ACC112 (cell line): ENCODE measurements at regions not wholly inside any gene's neighbourhood (a gene's known extent, or its start where the extent isn't known, plus 50 kb on each side); places are given as distances from the start of the nearest gene placed in this dataset.

Source experiments
- H2AFZ ChIP-seq: fragments of 200-600 bp; sonication (generic); one replicate; pipeline ENCODE4 v1.6.0; 2017; ENCODE audit warnings: antibody characterized with exemption, low read length; ENCODE audit not compliant: unreplicated experiment
- H3K27ac ChIP-seq: fragments of 200-600 bp; sonication (generic); 2 replicates; pipeline ENCODE4 v1.5.1; 2014; ENCODE audit warnings: low read depth, mild to moderate bottlenecking, antibody characterized with exemption, low read length, moderate library complexity
- H3K27me3 ChIP-seq: fragments of 200-600 bp; sonication (generic); 2 replicates; pipeline ENCODE4 v1.6.1; 2014; ENCODE audit warnings: mild to moderate bottlenecking, antibody characterized with exemption, low read length, moderate library complexity, mixed read lengths; ENCODE audit not compliant: insufficient read depth
- H3K36me3 ChIP-seq: fragments of 200-600 bp; sonication (generic); 2 replicates; pipeline ENCODE4 v1.6.1; 2016; ENCODE audit warnings: mild to moderate bottlenecking, antibody characterized with exemption, low read length, moderate library complexity, mixed read lengths; ENCODE audit not compliant: insufficient read depth
- H3K4me1 ChIP-seq: fragments of 200-600 bp; sonication (generic); one replicate; pipeline ENCODE4 v1.6.1; 2016; ENCODE audit warnings: low read length, mixed read lengths; ENCODE audit not compliant: insufficient read depth, unreplicated experiment, control insufficient read depth
- H3K4me3 ChIP-seq: fragments of 200-600 bp; sonication (generic); 2 replicates; pipeline ENCODE4 v1.5.1; 2014; ENCODE audit warnings: mild to moderate bottlenecking, low read depth, low read length
- H3K79me2 ChIP-seq: fragments of 200-600 bp; sonication (generic); one replicate; pipeline ENCODE4 v1.6.0; 2016; ENCODE audit warnings: low read length; ENCODE audit not compliant: control insufficient read depth, unreplicated experiment, insufficient read depth

GRCh38 chr5:173557123-173557903 is 59.1 kb downstream of the BOD1 start:
- no peak overlapping the region for H3K4me3 ChIP-seq
- no peaks in the 10 kb centered on the region for H3K27me3 ChIP-seq
- no peak overlapping the region for H3K27ac ChIP-seq
- H3K79me2 ChIP-seq, result no peaks in the 10 kb centered on the region
- H2AFZ ChIP-seq, result no peak overlapping the region
- no peaks in the 10 kb centered on the region for H3K4me1 ChIP-seq
- no peaks in the 10 kb centered on the region for H3K36me3 ChIP-seq

- no peak overlapping the region for H3K27ac ChIP-seq
- no peak overlapping the region for H2AFZ ChIP-seq
- H3K79me2 ChIP-seq, result no peaks in the 10 kb centered on the region
- no peaks in the 10 kb centered on the region for H3K36me3 ChIP-seq
- no peak overlapping the region for H3K4me3 ChIP-seq
- no peaks in the 10 kb centered on the region for H3K4me1 ChIP-seq
- no peaks in the 10 kb centered on the region for H3K27me3 ChIP-seq
Measured at GRCh38 chr5:173556142-173557028, 60.1 kb downstream of the BOD1 start.

- no peak overlapping the region for H2AFZ ChIP-seq
- no peaks in the 10 kb centered on the region for H3K79me2 ChIP-seq
- H3K36me3 ChIP-seq, result no peaks in the 10 kb centered on the region
- no peaks in the 10 kb centered on the region for H3K4me1 ChIP-seq
- H3K27ac ChIP-seq, result no peak overlapping the region
- no peak overlapping the region for H3K4me3 ChIP-seq
- H3K27me3 ChIP-seq, result no peaks in the 10 kb centered on the region
Measured at GRCh38 chr5:173554989-173555705, 61.3 kb downstream of the BOD1 start.

GRCh38 chr5:173554038-173554955 is 62.2 kb downstream of the BOD1 start:
- Histone ChIP-seq H3K27ac (no peak overlapping the region), H3K36me3 (no peaks in the 10 kb centered on the region), H2AFZ (no peak overlapping the region), H3K79me2 (no peaks in the 10 kb centered on the region), H3K27me3 (no peaks in the 10 kb centered on the region), H3K4me3 (no peak overlapping the region), H3K4me1 (no peaks in the 10 kb centered on the region)

GRCh38 chr5:173550641-173551040 is 65.8 kb downstream of the BOD1 start:
- H3K36me3 ChIP-seq, result no peaks in the 10 kb centered on the region
- H3K4me3 ChIP-seq, result no peak overlapping the region
- H3K79me2 ChIP-seq, result no peaks in the 10 kb centered on the region
- H2AFZ ChIP-seq, result no peak overlapping the region
- no peak overlapping the region for H3K27ac ChIP-seq
- peaks cover 6% of the 10 kb centered on the region for H3K4me1 ChIP-seq
- no peaks in the 10 kb centered on the region for H3K27me3 ChIP-seq

- H3K36me3 ChIP-seq, result no peaks in the 10 kb centered on the region
- no peak overlapping the region for H2AFZ ChIP-seq
- H3K4me3 ChIP-seq, result no peak overlapping the region
- H3K79me2 ChIP-seq, result no peaks in the 10 kb centered on the region
- H3K4me1 ChIP-seq, result peaks cover 6% of the 10 kb centered on the region
- H3K27me3 ChIP-seq, result no peaks in the 10 kb centered on the region
- H3K27ac ChIP-seq, result no peak overlapping the region
Measured at GRCh38 chr5:173549644-173550043, 66.8 kb downstream of the BOD1 start.

GRCh38 chr5:173547579-173547978 is 68.9 kb downstream of the BOD1 start:
- Histone ChIP-seq H3K36me3 (no peaks in the 10 kb centered on the region), H3K79me2 (no peaks in the 10 kb centered on the region), H3K4me1 (peaks cover 6% of the 10 kb centered on the region), H2AFZ (no peak overlapping the region), H3K27me3 (no peaks in the 10 kb centered on the region), H3K4me3 (no peak overlapping the region), H3K27ac (no peak overlapping the region)

GRCh38 chr5:173542964-173543363 is 73.5 kb downstream of the BOD1 start:
- Histone ChIP-seq H3K27ac (no peak overlapping the region), H3K4me3 (no peak overlapping the region), H3K27me3 (no peaks in the 10 kb centered on the region), H3K36me3 (no peaks in the 10 kb centered on the region), H3K4me1 (peaks cover 6% of the 10 kb centered on the region), H2AFZ (no peak overlapping the region), H3K79me2 (no peaks in the 10 kb centered on the region)

GRCh38 chr5:173542159-173542558 is 74.3 kb downstream of the BOD1 start:
- peaks cover 1% of the 10 kb centered on the region for H3K4me1 ChIP-seq
- H3K27ac ChIP-seq, result no peak overlapping the region
- H2AFZ ChIP-seq, result no peak overlapping the region
- no peaks in the 10 kb centered on the region for H3K79me2 ChIP-seq
- H3K36me3 ChIP-seq, result no peaks in the 10 kb centered on the region
- no peak overlapping the region for H3K4me3 ChIP-seq
- H3K27me3 ChIP-seq, result no peaks in the 10 kb centered on the region

- no peaks in the 10 kb centered on the region for H3K79me2 ChIP-seq
- H3K27ac ChIP-seq, result no peak overlapping the region
Measured at GRCh38 chr5:173538654-173539053, 77.8 kb downstream of the BOD1 start.

More at GRCh38 chr5:173538654-173539053, 77.8 kb downstream of the BOD1 start:
- H2AFZ ChIP-seq, result no peak overlapping the region
- no peaks in the 10 kb centered on the region for H3K36me3 ChIP-seq
- no peaks in the 10 kb centered on the region for H3K27me3 ChIP-seq
- H3K4me1 ChIP-seq, result peaks cover 29% of the 10 kb centered on the region
- no peak overlapping the region for H3K4me3 ChIP-seq
